Epithelial cell of esophagus (primary cell): ENCODE measurements at regions not wholly inside any gene's neighbourhood (a gene's known extent, or its start where the extent isn't known, plus 50 kb on each side); places are given as distances from the start of the nearest gene placed in this dataset.

Experiments used
- DNase-seq: peaks from one replicate; pipeline ENCODE4 v3.0.0; 2010; ENCODE audit warnings: low read depth
- H3K4me3 ChIP-seq: 2 replicates; pipeline ENCODE4 v1.5.1; 2011; ENCODE audit warnings: mild to moderate bottlenecking, low read length, control low read depth
- TF ChIP-seq, protein P1 (sequence below): IDR thresholded peaks from 2 replicates; pipeline ENCODE4 v1.5.1; 2011; ENCODE audit warnings: low read depth, mild to moderate bottlenecking, low read length, control low read depth, inconsistent platforms; ENCODE audit not compliant: insufficient read depth; ENCODE audit errors: missing control alignments

DNA sequence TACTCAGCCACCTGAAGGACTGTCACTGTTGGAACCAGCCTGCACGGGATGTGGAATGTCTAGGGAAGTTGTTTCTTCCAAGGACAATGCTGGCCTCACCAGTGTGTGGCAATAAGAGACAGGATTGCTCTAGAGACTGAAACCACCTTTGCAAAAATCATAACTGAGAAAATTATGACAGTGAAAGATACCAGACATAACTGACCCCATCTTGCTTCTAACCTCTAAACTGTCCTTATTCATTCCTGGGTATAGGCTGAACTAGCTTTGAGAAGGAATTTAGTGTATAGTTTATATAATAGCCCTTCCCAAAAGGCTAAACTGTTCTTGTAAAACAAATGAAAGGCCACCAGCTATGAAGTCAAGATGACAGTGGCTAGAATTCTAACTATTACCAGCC lies 83.6 kb downstream of the IER5 start:
- DNase-seq: no peak
- no peak overlapping the region for H3K4me3 ChIP-seq
- TF ChIP-seq, protein P1, sequence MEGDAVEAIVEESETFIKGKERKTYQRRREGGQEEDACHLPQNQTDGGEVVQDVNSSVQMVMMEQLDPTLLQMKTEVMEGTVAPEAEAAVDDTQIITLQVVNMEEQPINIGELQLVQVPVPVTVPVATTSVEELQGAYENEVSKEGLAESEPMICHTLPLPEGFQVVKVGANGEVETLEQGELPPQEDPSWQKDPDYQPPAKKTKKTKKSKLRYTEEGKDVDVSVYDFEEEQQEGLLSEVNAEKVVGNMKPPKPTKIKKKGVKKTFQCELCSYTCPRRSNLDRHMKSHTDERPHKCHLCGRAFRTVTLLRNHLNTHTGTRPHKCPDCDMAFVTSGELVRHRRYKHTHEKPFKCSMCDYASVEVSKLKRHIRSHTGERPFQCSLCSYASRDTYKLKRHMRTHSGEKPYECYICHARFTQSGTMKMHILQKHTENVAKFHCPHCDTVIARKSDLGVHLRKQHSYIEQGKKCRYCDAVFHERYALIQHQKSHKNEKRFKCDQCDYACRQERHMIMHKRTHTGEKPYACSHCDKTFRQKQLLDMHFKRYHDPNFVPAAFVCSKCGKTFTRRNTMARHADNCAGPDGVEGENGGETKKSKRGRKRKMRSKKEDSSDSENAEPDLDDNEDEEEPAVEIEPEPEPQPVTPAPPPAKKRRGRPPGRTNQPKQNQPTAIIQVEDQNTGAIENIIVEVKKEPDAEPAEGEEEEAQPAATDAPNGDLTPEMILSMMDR: no peak

DNA sequence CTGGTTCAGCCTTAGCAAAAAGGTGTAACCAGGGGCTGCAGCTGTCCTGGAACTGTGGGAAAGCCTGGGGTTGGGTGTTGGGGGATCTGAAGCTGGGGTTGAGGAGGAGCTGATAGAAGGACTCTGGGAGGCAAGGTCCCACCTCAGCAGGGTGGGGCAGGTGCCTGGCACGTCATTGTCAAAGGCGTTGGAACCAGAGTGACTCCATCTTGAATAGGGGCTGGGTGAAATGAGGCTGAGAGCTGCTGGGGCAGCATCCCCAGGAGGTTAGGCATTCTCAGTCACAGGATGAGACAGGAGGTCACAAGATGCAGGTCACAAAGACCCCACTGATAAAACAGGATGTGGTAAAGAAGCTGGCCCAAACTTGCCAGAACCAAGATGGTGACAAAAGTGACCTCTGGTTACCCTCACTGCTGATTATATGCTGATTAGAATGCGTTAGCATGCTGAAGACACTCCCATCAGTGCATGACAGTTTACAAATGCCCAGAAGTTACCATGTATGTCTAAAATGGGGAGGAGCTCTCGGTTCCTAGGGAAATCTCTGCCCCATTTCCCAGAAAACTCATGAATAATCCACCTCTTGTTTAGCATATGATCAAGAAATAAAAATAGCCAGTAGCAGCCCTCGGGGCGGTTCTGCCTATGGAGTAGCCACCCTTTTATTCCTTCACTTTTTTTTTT lies 85.4 kb downstream of the IER5 start:
- no peak overlapping the region for H3K4me3 ChIP-seq
- no peak for DNase-seq
- TF ChIP-seq, protein P1: no peak

DNA sequence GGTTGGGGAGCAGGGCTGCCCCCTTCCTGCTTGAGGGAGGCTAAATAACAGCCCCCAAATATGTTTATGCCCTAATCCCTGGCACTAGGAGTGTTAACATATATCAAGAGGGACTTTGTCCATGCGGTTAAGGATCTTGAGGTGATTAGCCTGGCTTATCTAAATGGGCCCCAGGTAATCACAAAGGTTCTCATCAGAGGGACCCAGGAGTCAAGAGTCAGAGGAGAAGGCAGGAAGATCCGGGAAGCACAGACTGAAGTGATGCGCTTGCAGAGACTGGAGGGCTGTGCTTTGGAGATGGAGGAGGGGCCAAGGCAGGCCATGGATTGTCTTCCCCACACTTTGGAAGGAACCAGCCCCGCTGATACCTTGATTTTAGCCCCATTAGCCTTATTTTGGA lies 86.4 kb downstream of the IER5 start:
- no peak for DNase-seq

DNA sequence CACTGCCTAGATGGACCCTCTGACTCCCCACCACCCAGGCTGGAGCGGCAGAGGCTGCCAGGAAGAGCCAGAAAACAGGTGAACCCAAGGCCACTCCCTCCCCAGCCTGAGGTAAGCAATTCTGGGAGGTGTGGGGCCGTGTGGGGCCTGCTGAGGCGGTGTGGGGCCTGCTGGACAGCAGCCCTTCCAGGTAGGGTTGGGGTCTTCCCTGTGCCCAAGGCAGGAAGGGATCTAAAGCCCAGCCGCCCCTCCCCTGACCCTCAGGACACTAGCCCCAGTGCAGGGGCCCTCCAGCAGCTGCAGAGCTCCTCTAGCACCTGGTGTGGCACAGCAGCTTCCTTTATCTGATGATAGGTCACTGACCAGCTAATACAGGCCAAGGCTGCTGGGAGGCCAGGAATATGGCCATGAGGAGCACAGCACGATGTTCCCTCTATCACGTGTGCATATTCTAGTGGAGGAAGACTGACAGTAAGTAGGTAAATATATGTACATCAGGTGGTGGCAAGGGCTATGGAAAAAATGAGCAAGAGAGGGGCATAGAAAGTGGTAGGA lies 86.9 kb downstream of the IER5 start:
- TF ChIP-seq, protein P1: no peak
- DNase-seq: no peak
- H3K4me3 ChIP-seq: no peak overlapping the region

More for the DNA sequence above, 86.4 kb downstream of the IER5 start:
- no peak overlapping the region for H3K4me3 ChIP-seq
- TF ChIP-seq, protein P1: no peak

DNA sequence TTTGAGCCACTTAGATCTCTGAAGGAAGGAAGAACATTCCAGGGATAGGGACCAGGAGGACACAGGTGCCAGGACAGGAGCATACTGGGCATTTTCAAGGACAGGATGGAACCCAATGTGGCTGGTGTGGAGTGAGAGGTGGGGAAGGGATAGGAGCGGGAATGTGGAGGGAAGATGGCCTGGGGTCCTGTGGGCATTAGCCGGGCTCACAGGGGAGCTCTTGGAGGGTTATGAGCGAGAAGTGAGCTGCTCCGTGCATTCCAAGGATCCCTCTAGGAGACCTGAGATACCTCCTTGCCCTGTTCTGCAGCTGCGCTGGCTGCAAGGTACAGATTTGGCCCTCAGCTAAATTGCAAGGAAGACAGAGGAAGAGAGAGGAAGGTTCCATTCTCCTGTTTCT lies 87.5 kb downstream of the IER5 start:
- no peak overlapping the region for H3K4me3 ChIP-seq
- DNase-seq: no peak
- TF ChIP-seq, protein P1: no peak

DNA sequence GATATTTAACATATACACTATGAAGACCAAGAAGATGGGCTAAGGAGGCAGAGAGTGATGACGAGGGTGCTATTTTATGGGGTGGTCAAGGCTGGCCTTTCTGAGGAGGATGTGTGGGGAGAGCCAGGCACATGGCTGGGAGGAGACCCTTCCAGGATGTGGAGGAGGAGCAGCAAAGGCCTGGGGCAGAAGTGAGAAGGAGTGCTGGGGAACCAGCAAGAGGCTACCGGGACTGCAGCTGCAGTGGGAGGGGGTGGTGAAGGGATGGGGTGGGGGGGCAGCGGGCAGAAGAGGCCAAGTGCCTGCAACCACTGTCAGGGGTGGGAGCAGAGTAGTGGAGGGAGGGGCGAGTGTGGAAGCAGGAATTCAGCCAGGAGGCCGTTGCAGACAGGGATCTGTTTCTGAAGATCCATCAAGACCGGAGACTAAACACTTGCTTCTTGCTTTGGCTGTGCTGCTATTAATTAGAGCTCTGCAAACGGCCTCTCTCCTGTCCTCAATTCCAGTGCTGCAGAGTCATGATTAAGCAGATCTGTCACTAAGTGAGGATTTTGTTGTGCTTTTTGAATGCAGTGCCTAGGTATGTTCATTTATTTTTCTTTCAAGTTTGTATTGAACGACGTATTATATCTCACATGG lies 89.9 kb downstream of the IER5 start:
- H3K4me3 ChIP-seq: no peak overlapping the region
- DNase-seq: no peak
- TF ChIP-seq, protein P1: no peak
